ENCODE measurements at regions not wholly inside any gene's neighbourhood (a gene's known extent, or its start where the extent isn't known, plus 50 kb on each side); places are given as distances from the start of the nearest gene placed in this dataset.
"Not testable (repeated sequence)": the region's sequence is repeated elsewhere in the genome, so short reads cannot be mapped to it uniquely, and the experiment has no call there.

- no peaks in the 10 kb centered on the region for H3K36me3 ChIP-seq (ENCODE audit: insufficient read depth, low read length)
- H3K4me1 ChIP-seq (ENCODE audit: insufficient read depth, low read length), result no peaks in the 10 kb centered on the region
- no peak overlapping the region for H3K9ac ChIP-seq (ENCODE audit: low read depth, low read length)
- H3K9me3 ChIP-seq (ENCODE audit: control insufficient read depth, insufficient read depth, low read length), result peaks cover 3% of the 10 kb centered on the region; the same call in 1 of the 2 replicates
These were observed 526.7 kb downstream of the PDHA2 start for GRCh38 chr4:96366632-96367031.

GRCh38 chr4:96375367-96375766, 535.5 kb downstream of the PDHA2 start:
- Histone ChIP-seq H3K36me3 (ENCODE audit: insufficient read depth, low read length) (no peaks in the 10 kb centered on the region), H3K9me3 (ENCODE audit: control insufficient read depth, insufficient read depth, low read length) (peaks cover 3% of the 10 kb centered on the region; the same call in 1 of the 2 replicates), H3K4me1 (ENCODE audit: insufficient read depth, low read length) (no peaks in the 10 kb centered on the region), H3K9ac (ENCODE audit: low read depth, low read length) (no peak overlapping the region)

DNA sequence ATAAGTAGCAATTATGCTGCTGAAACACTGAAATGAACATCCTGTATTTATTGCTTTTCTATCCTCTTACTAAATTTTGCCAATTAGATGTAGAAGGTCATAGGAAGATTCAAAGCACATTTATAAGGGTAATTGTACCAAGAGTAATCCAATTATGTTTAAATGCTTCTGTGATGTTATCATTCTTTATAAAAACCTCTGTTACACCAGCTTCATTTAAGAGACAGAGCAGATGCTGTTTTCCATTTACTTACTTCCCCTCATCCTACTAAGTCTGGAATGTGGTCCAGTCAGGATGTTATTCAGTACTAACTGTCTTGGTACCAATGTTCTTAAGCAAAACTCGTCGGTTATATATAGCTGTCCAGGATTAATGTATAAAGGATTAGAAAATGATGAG, 539.6 kb downstream of the PDHA2 start:
- no peak overlapping the region for H3K9ac ChIP-seq (ENCODE audit: low read depth, low read length)

DNA sequence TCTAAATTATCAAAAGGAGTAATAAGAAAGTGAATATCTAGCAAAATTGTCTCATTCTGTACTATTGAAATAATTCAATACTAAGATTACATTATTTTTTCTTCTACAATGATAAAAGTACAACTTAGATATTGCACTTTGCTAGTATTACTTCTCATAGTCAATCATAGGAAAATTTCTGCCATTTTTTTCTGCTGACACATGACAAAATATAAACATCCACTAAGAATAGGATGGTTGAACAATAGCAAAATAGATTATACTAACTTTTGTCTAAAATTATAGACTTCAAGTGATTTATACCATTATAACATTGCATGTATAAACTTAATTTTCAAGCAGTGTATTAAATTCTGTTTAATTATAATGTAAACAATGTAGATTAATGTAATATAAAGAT, 540.2 kb downstream of the PDHA2 start:
- H3K4me1 ChIP-seq (ENCODE audit: insufficient read depth, low read length), result no peaks in the 10 kb centered on the region
- no peaks in the 10 kb centered on the region; the same call in 1 of the 2 replicates for H3K9me3 ChIP-seq (ENCODE audit: control insufficient read depth, insufficient read depth, low read length)
- no peak overlapping the region for H3K9ac ChIP-seq (ENCODE audit: low read depth, low read length)
- H3K36me3 ChIP-seq (ENCODE audit: insufficient read depth, low read length), result no peaks in the 10 kb centered on the region

More for the DNA sequence above, 539.6 kb downstream of the PDHA2 start:
- Histone ChIP-seq H3K9me3 (ENCODE audit: control insufficient read depth, insufficient read depth, low read length) (no peaks in the 10 kb centered on the region; the same call in 1 of the 2 replicates), H3K36me3 (ENCODE audit: insufficient read depth, low read length) (no peaks in the 10 kb centered on the region), H3K4me1 (ENCODE audit: insufficient read depth, low read length) (no peaks in the 10 kb centered on the region)

GRCh38 chr4:96383349-96383748, 543.5 kb downstream of the PDHA2 start:
- no peaks in the 10 kb centered on the region for H3K36me3 ChIP-seq (ENCODE audit: insufficient read depth, low read length)
- no peaks in the 10 kb centered on the region; the same call in 1 of the 2 replicates for H3K9me3 ChIP-seq (ENCODE audit: control insufficient read depth, insufficient read depth, low read length)
- H3K4me1 ChIP-seq (ENCODE audit: insufficient read depth, low read length), result no peaks in the 10 kb centered on the region
- no peak overlapping the region for H3K9ac ChIP-seq (ENCODE audit: low read depth, low read length)

- Histone ChIP-seq H3K9me3 (ENCODE audit: control insufficient read depth, insufficient read depth, low read length) (no peaks in the 10 kb centered on the region), H3K9ac (ENCODE audit: low read depth, low read length) (no peak overlapping the region), H3K4me1 (ENCODE audit: insufficient read depth, low read length) (no peaks in the 10 kb centered on the region), H3K36me3 (ENCODE audit: insufficient read depth, low read length) (no peaks in the 10 kb centered on the region)
These were observed 549.9 kb downstream of the PDHA2 start for GRCh38 chr4:96389770-96390169.

DNA sequence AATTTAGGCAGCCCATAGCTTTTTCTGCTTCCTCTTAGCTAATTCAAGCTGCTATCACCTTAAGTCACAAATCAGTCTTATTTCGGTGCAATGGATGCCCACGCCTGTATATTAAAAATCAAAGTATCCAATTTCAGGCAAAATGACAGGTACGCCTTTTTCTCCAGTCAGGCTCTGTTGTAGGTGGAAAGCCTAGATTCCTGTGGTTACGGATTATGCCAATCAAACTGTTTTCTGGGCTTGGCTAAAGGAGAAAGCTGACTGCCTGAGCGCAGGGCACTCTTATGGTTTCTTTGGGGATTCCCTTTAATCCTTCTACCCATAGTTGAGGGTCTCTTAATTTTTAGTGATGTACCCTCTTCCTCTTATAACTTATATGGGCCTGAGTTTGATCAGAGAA, 550.5 kb downstream of the PDHA2 start:
- Histone ChIP-seq H3K9me3 (ENCODE audit: control insufficient read depth, insufficient read depth, low read length) (no peaks in the 10 kb centered on the region), H3K9ac (ENCODE audit: low read depth, low read length) (no peak overlapping the region), H3K4me1 (ENCODE audit: insufficient read depth, low read length) (no peaks in the 10 kb centered on the region), H3K36me3 (ENCODE audit: insufficient read depth, low read length) (no peaks in the 10 kb centered on the region)

GRCh38 chr4:96395747-96396146, 555.9 kb downstream of the PDHA2 start:
- no peaks in the 10 kb centered on the region for H3K9me3 ChIP-seq (ENCODE audit: control insufficient read depth, insufficient read depth, low read length)
- H3K36me3 ChIP-seq (ENCODE audit: insufficient read depth, low read length), result no peaks in the 10 kb centered on the region
- H3K9ac ChIP-seq (ENCODE audit: low read depth, low read length), result no peak overlapping the region
- H3K4me1 ChIP-seq (ENCODE audit: insufficient read depth, low read length), result no peaks in the 10 kb centered on the region

DNA sequence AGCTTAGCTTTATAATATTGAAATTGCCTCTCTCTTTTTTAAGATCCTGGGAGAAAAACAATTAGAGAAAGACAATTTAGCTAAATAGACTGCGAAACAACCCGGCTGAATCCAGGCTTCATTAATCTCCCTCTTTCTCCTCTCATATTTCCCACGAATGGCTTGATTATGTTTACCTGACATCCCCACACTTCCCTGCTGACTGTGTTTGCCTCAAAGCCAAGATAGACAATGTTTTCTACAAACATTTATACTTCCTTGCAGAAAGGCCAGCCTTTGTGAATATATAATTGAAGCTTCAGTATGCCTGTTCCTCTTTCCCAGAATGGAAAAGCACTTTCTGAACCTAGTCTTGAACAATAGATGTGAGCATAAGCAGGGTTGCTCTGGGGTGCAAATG, 566.8 kb downstream of the PDHA2 start:
- H3K9ac ChIP-seq (ENCODE audit: low read depth, low read length), result no peak overlapping the region
- no peaks in the 10 kb centered on the region for H3K9me3 ChIP-seq (ENCODE audit: control insufficient read depth, insufficient read depth, low read length)
- no peaks in the 10 kb centered on the region for H3K36me3 ChIP-seq (ENCODE audit: insufficient read depth, low read length)
- H3K4me1 ChIP-seq (ENCODE audit: insufficient read depth, low read length), result no peaks in the 10 kb centered on the region

DNA sequence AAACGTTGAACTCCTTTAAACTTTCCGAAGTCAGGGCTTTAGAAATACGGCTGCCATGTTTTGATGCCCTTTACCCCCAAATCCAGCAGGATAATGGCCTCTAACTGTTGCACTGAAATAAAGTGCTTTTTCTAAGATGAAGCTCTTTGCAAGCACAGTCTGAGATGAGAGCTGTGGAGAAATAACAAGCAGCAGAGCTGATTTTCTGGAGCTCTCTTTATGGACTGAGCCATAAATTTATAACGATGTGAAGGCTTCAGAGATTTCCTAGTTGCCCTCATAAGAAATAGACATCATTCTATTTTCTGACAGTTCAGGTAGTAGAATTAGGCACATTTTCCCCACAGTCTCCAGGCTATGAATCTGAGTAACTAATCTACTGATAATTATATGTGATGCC, 567.3 kb downstream of the PDHA2 start:
- Histone ChIP-seq H3K9me3 (ENCODE audit: control insufficient read depth, insufficient read depth, low read length) (no peaks in the 10 kb centered on the region), H3K4me1 (ENCODE audit: insufficient read depth, low read length) (no peaks in the 10 kb centered on the region), H3K9ac (ENCODE audit: low read depth, low read length) (no peak overlapping the region), H3K36me3 (ENCODE audit: insufficient read depth, low read length) (no peaks in the 10 kb centered on the region)

DNA sequence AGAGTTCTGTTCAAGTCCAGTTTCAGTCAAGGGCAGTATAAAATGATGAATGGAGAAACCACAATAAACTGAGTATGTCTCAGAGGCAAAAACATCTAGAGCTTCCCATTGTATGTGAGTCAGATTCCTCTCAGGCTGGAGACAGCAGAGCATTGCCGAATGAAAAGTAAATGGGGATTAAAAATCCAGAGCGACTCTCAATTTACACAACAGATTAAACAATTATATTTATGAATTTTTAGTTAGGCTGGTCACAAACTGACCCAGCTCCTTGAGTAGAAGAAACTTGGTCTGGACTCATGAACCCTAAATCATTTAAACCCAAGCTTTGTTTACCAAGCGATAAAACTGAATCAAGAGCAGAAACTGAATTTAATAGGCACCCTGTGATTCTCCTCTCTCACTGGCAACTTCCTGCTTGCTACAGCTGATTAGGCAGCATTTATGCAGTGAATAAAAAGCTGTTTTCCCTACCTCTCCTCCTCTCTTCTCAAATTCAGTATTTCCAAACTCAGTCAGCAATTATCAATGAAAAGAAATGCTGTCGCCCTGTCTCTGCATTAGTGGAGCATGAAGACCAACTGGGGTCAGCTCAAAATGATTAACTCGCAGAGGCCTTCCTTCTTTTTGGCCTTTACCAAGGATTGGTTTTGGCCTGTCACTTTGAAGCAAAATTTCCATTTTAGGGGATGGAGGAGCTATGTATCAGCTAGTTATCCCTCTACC, 568.0 kb downstream of the PDHA2 start:
- H3K36me3 ChIP-seq (ENCODE audit: insufficient read depth, low read length), result no peaks in the 10 kb centered on the region
- H3K4me1 ChIP-seq (ENCODE audit: insufficient read depth, low read length), result no peaks in the 10 kb centered on the region
- no peak overlapping the region for H3K9ac ChIP-seq (ENCODE audit: low read depth, low read length)

GRCh38 chr4:96414853-96415252, 575.0 kb downstream of the PDHA2 start:
- not testable (repeated sequence) for H3K36me3 ChIP-seq (ENCODE audit: insufficient read depth, low read length); H3K9ac ChIP-seq (ENCODE audit: low read depth, low read length); H3K9me3 ChIP-seq (ENCODE audit: control insufficient read depth, insufficient read depth, low read length); H3K4me1 ChIP-seq (ENCODE audit: insufficient read depth, low read length)

More for the DNA sequence above, 568.0 kb downstream of the PDHA2 start:
- H3K9me3 ChIP-seq (ENCODE audit: control insufficient read depth, insufficient read depth, low read length), result no peaks in the 10 kb centered on the region

- Histone ChIP-seq H3K9me3 (ENCODE audit: control insufficient read depth, insufficient read depth, low read length) (no peaks in the 10 kb centered on the region), H3K9ac (ENCODE audit: low read depth, low read length) (no peak overlapping the region), H3K36me3 (ENCODE audit: insufficient read depth, low read length) (no peaks in the 10 kb centered on the region), H3K4me1 (ENCODE audit: insufficient read depth, low read length) (no peaks in the 10 kb centered on the region)
These were observed 589.8 kb downstream of the PDHA2 start for GRCh38 chr4:96429657-96430056.

- Histone ChIP-seq H3K4me1 (ENCODE audit: insufficient read depth, low read length) (no peaks in the 10 kb centered on the region), H3K9ac (ENCODE audit: low read depth, low read length) (no peak overlapping the region), H3K9me3 (ENCODE audit: control insufficient read depth, insufficient read depth, low read length) (no peaks in the 10 kb centered on the region), H3K36me3 (ENCODE audit: insufficient read depth, low read length) (no peaks in the 10 kb centered on the region)
These were observed 591.2 kb downstream of the PDHA2 start for GRCh38 chr4:96431094-96431493.

DNA sequence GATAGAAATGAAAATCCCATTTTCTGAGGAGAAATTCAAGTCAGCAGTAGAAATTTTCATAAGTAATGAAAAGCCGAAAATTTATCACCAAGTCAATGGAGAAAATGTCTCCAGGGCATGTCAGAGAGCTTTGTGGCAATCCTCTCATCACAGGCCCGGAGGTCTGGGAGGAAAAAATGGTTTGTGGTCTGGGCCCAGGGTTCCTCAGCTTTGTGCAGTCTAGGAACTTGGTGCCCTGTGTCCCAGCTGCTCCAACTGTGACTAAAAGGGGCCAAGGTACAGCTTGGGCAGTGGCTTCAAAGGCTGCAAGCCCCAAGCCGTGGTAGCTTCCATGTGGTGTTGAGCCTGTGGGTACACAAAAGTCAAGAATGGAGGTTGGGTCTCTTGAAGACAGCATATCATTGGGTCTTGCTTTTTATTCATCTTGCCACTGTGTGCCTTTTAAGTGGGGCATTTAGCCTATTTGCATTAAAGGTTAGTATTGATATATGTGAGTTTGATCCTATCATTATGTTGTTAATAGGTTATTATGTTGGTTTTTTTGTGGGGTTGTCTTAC, 608.5 kb downstream of the PDHA2 start:
- H3K4me1 ChIP-seq (ENCODE audit: insufficient read depth, low read length), result no peaks in the 10 kb centered on the region
- H3K9ac ChIP-seq (ENCODE audit: low read depth, low read length), result no peak overlapping the region
- no peaks in the 10 kb centered on the region for H3K36me3 ChIP-seq (ENCODE audit: insufficient read depth, low read length)
- peaks cover 24% of the 10 kb centered on the region for H3K9me3 ChIP-seq (ENCODE audit: control insufficient read depth, insufficient read depth, low read length)

All from ES-I3 (cell line).